Tibial artery (tissue), 4 donors: ENCODE measurements at regions not wholly inside any gene's neighbourhood (a gene's known extent, or its start where the extent isn't known, plus 50 kb on each side); places are given as distances from the start of the nearest gene placed in this dataset.

Experiments
- DNase-seq, 2 donors: peaks; one replicate each; pipeline ENCODE4 v3.0.0-alpha.2; 2019
- H3K27ac ChIP-seq, 2 donors: fragments of 200-600 bp; sonication (generic) in 1 of 2; 1 replicate in 1 of 2; 2 replicates in 1 of 2; pipeline ENCODE4 v1.5.1; 2018 to 2019; ENCODE audit warnings: mild to moderate bottlenecking in 1 of 2
- H3K27me3 ChIP-seq, 2 donors: fragments of 200-600 bp; sonication (generic) in 1 of 2; one replicate each; pipeline versions ENCODE4 v1.5.1 to v1.6.0; 2016 to 2019
- H3K36me3 ChIP-seq, 3 donors: fragments of 200-600 bp; sonication (generic) in 2 of 3; one replicate each; pipeline ENCODE4 v1.5.1; 2016 to 2019; ENCODE audit warnings: mild to moderate bottlenecking in 2 of 3
- H3K4me1 ChIP-seq, 4 donors: fragments of 200-600 bp; sonication (generic) in 2 of 4; 1 replicate in 3 of 4; 2 replicates in 1 of 4; pipeline ENCODE4 v1.5.1; 2016 to 2019
- H3K4me3 ChIP-seq, 2 donors: fragments of 200-600 bp; sonication (generic) in 1 of 2; 1 replicate in 1 of 2; 2 replicates in 1 of 2; pipeline ENCODE4 v1.5.1; 2018 to 2019; ENCODE audit warnings: mild to moderate bottlenecking in 2 of 2
- H3K9me3 ChIP-seq, 3 donors: fragments of 200-600 bp; sonication (generic) in 1 of 3; one replicate each; pipeline ENCODE4 v1.5.1; 2016 to 2019
- intact Hi-C: fragments of 100-400 bp; cut with DNase I; formaldehyde crosslinking; loops from one replicate; pipeline ENCODE4 v1.15.0; 2023; ENCODE audit warnings: low total_unique reads
- TF ChIP-seq, protein P1 (sequence below), 2 experiments: fragments of 200-600 bp in 1 of 2; fragments of 450-650 bp in 1 of 2; IDR thresholded peaks; one replicate each; pipeline ENCODE4 v1.5.1; 2017 to 2019; ENCODE audit warnings: antibody characterized with exemption in 2 of 2, mild to moderate bottlenecking in 1 of 2, moderate library complexity in 1 of 2

DNA sequence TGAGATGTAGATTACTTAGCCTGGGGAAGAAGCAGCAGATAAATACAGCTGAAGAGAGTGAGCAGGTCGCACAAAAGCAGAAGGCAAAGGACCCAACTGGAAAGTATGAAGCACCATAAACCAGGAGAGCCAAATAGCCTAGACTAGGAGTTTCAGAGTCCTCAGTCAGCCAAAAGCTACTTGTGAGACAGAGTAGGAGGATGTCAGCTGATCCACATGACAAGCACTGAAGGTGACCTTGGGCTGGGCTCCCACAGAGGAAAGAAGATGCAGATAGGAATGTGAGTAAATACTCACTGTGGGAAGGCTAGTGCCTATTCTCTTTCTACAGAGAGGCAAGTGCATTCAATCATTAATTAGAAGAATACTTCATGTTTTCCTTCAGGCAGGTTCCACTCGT is 274.0 kb upstream of the POU3F2 start:
- DNase-seq, result no peak
- intact Hi-C loops, result no loop called here
- Histone ChIP-seq H3K4me3 (no peak overlapping the region), H3K36me3 (no peaks in the 10 kb centered on the region), H3K27me3 (no peaks in the 10 kb centered on the region), H3K9me3 (no peaks in the 10 kb centered on the region), H3K4me1 (no peaks in the 10 kb centered on the region), H3K27ac (no peak overlapping the region)
- TF ChIP-seq, protein P1, sequence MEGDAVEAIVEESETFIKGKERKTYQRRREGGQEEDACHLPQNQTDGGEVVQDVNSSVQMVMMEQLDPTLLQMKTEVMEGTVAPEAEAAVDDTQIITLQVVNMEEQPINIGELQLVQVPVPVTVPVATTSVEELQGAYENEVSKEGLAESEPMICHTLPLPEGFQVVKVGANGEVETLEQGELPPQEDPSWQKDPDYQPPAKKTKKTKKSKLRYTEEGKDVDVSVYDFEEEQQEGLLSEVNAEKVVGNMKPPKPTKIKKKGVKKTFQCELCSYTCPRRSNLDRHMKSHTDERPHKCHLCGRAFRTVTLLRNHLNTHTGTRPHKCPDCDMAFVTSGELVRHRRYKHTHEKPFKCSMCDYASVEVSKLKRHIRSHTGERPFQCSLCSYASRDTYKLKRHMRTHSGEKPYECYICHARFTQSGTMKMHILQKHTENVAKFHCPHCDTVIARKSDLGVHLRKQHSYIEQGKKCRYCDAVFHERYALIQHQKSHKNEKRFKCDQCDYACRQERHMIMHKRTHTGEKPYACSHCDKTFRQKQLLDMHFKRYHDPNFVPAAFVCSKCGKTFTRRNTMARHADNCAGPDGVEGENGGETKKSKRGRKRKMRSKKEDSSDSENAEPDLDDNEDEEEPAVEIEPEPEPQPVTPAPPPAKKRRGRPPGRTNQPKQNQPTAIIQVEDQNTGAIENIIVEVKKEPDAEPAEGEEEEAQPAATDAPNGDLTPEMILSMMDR (IDR thresholded peaks at IDR 0.05), result no peak

GRCh38 chr6:98560841-98561240 is 273.5 kb upstream of the POU3F2 start:
- TF ChIP-seq, protein P1 (IDR thresholded peaks at IDR 0.05), result no peak
- H3K36me3 ChIP-seq, result no peaks in the 10 kb centered on the region
- intact Hi-C loops, result no loop called here

GRCh38 chr6:98566126-98566525 is 268.2 kb upstream of the POU3F2 start:
- intact Hi-C loops, result no loop called here
- no peak for DNase-seq
- no peaks in the 10 kb centered on the region for H3K27me3 ChIP-seq
- H3K9me3 ChIP-seq, result no peaks in the 10 kb centered on the region
- no peaks in the 10 kb centered on the region for H3K36me3 ChIP-seq
- no peak overlapping the region for H3K27ac ChIP-seq
- no peak overlapping the region for H3K4me3 ChIP-seq
- TF ChIP-seq, protein P1 (IDR thresholded peaks at IDR 0.05), result no peak
- H3K4me1 ChIP-seq, result no peaks in the 10 kb centered on the region

More at GRCh38 chr6:98560841-98561240, 273.5 kb upstream of the POU3F2 start:
- no peak overlapping the region for H3K4me3 ChIP-seq
- DNase-seq, result no peak
- H3K9me3 ChIP-seq, result no peaks in the 10 kb centered on the region
- H3K27me3 ChIP-seq, result no peaks in the 10 kb centered on the region
- H3K4me1 ChIP-seq, result no peaks in the 10 kb centered on the region
- no peak overlapping the region for H3K27ac ChIP-seq

DNA sequence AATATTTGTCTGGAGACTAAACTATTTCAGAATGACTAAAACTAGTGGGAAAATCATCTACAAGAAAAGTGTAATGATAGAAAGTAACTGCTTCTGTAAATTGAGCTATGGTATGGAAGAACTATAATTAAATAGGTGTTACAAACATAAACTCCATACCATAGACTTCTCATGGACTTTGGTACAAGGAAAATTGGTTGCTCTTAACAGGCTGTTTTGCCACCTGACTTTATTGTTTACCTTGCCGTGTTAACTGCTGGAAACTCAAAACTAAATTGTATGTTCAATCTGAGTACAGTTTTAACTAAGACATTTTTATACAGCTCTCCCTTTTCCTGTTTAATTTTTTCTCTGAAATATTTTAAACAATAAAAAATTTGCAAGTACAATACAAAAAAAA is 261.8 kb upstream of the POU3F2 start:
- TF ChIP-seq, protein P1 (IDR thresholded peaks at IDR 0.05), result no peak
- DNase-seq, result no peak
- H3K27ac ChIP-seq, result no peak overlapping the region
- H3K4me3 ChIP-seq, result no peak overlapping the region
- H3K9me3 ChIP-seq, result no peaks in the 10 kb centered on the region
- H3K36me3 ChIP-seq, result no peaks in the 10 kb centered on the region
- peaks cover 0 to 3% (median 0%) of the 10 kb centered on the region in 4 donors for H3K4me1 ChIP-seq
- intact Hi-C loops, result no loop called here
- H3K27me3 ChIP-seq, result no peaks in the 10 kb centered on the region

- H3K9me3 ChIP-seq, result no peaks in the 10 kb centered on the region
- H3K4me1 ChIP-seq, result peaks cover 0 to 3% (median 0%) of the 10 kb centered on the region in 4 donors
- no peak for DNase-seq
- H3K27ac ChIP-seq, result no peak overlapping the region
- no peaks in the 10 kb centered on the region for H3K36me3 ChIP-seq
- no peak overlapping the region for H3K4me3 ChIP-seq
- intact Hi-C loops, result no loop called here
- H3K27me3 ChIP-seq, result no peaks in the 10 kb centered on the region
- TF ChIP-seq, protein P1 (IDR thresholded peaks at IDR 0.05), result no peak
Observed at GRCh38 chr6:98574984-98575383, 259.4 kb upstream of the POU3F2 start.

GRCh38 chr6:98576791-98577190 is 257.6 kb upstream of the POU3F2 start:
- no peak overlapping the region for H3K27ac ChIP-seq
- DNase-seq, result no peak

More at GRCh38 chr6:98576791-98577190, 257.6 kb upstream of the POU3F2 start:
- Histone ChIP-seq H3K4me1 (peaks cover 0 to 3% (median 0%) of the 10 kb centered on the region in 4 donors), H3K36me3 (no peaks in the 10 kb centered on the region), H3K9me3 (no peaks in the 10 kb centered on the region), H3K4me3 (no peak overlapping the region), H3K27me3 (no peaks in the 10 kb centered on the region)
- TF ChIP-seq, protein P1 (IDR thresholded peaks at IDR 0.05), result no peak
- intact Hi-C loops, result no loop called here
